IMR-90 (cell line): ENCODE measurements at regions not wholly inside any gene's neighbourhood (a gene's known extent, or its start where the extent isn't known, plus 50 kb on each side); places are given as distances from the start of the nearest gene placed in this dataset.

Source experiments
- ATAC-seq: fragments of 200-7000 bp; cut with Tn5 transposase; 2 replicates; pipeline ENCODE4 v1.9.1; 2020; ENCODE audit warnings: low read depth, mild to moderate bottlenecking, moderate library complexity
- BruUV-seq: library from RNA; stranded (reverse); fragments of 400-500 nt; replicated peaks from 2 replicates; lab custom pipeline; 2021; lab: Mats Ljungman, UMichigan
- CTCF ChIA-PET: fragments of 300-600 bp; formaldehyde crosslinking; extraction: SDS; loops from one replicate; lab custom pipeline; 2021; ENCODE audit warnings: antibody characterized with exemption; lab: Yijun Ruan, JAX
- POLR2A ChIA-PET: fragments of 300-600 bp; sonication (Branson Sonifier 250); formaldehyde crosslinking; loops from one replicate; lab custom pipeline; 2022; ENCODE audit warnings: antibody characterized with exemption; ENCODE audit not compliant: unreplicated experiment; lab: Charles Lee
- DNase-seq: peaks from one replicate; pipeline ENCODE4 v3.0.0; 2013
- H2AFZ ChIP-seq: replicated peaks from 2 replicates; pipeline ENCODE3; 2013; ENCODE audit warnings: low read length, mild to moderate bottlenecking; ENCODE audit not compliant: poor library complexity
- H2AK5ac ChIP-seq: 2 replicates; pipeline ENCODE4 v1.6.1; 2013; ENCODE audit warnings: low read depth, low read length, inconsistent platforms
- H2AK9ac ChIP-seq: replicated peaks from 2 replicates; pipeline ENCODE3; 2013; ENCODE audit warnings: mild to moderate bottlenecking, low read depth, low read length, moderate library complexity; ENCODE audit not compliant: poor library complexity
- H2BK120ac ChIP-seq: 2 replicates; pipeline ENCODE4 v1.6.1; 2013; ENCODE audit warnings: low read depth, low read length, inconsistent platforms
- H2BK15ac ChIP-seq: 3 replicates; pipeline ENCODE4 v1.6.1; 2013; ENCODE audit warnings: low read depth, low read length, inconsistent platforms
- H2BK20ac ChIP-seq: 2 replicates; pipeline ENCODE4 v1.6.1; 2013; ENCODE audit warnings: low read depth, mild to moderate bottlenecking, inconsistent platforms, low read length, moderate library complexity
- H2BK5ac ChIP-seq: 2 replicates; pipeline ENCODE4 v1.6.1; 2013; ENCODE audit warnings: mild to moderate bottlenecking, low read depth, low read length, inconsistent platforms; ENCODE audit not compliant: poor library complexity, severe bottlenecking
- H3K14ac ChIP-seq: replicated peaks from 2 replicates; pipeline ENCODE4 v1.6.1; 2013; ENCODE audit warnings: low read depth, low read length, inconsistent platforms
- H3K18ac ChIP-seq: 2 replicates; pipeline ENCODE4 v1.6.1; 2013; ENCODE audit warnings: low read depth, low read length, control low read depth
- H3K23ac ChIP-seq: 2 replicates; pipeline ENCODE4 v1.6.1; 2013; ENCODE audit warnings: low read depth, low read length, inconsistent platforms
- H3K27ac ChIP-seq: 2 replicates; pipeline ENCODE4 v1.5.1; 2013; ENCODE audit warnings: mild to moderate bottlenecking, control low read depth, low read length; ENCODE audit not compliant: insufficient read depth
- H3K27me3 ChIP-seq: 2 replicates; pipeline ENCODE4 v1.6.1; 2013; ENCODE audit warnings: low read length; ENCODE audit not compliant: control insufficient read depth, insufficient read depth
- H3K36me3 ChIP-seq: 2 replicates; pipeline ENCODE4 v1.6.1; 2013; ENCODE audit warnings: low read length, mixed read lengths; ENCODE audit not compliant: control insufficient read depth, insufficient read depth
- H3K4ac ChIP-seq: 2 replicates; pipeline ENCODE4 v1.6.1; 2013; ENCODE audit warnings: low read depth, low read length, inconsistent platforms
- H3K4me1 ChIP-seq: 2 replicates; pipeline ENCODE4 v1.6.1; 2013; ENCODE audit warnings: low read length, mixed read lengths; ENCODE audit not compliant: control insufficient read depth, insufficient read depth
- H3K4me2 ChIP-seq: 2 replicates; pipeline ENCODE4 v1.6.1; 2013; ENCODE audit warnings: low read depth, mild to moderate bottlenecking, control low read depth, low read length, moderate library complexity
- H3K4me3 ChIP-seq: 2 replicates; pipeline ENCODE4 v1.5.1; 2013; ENCODE audit warnings: low read depth, mild to moderate bottlenecking, control low read depth, low read length, moderate library complexity; ENCODE audit not compliant: insufficient read depth
- H3K56ac ChIP-seq: 2 replicates; pipeline ENCODE4 v1.6.1; 2013; ENCODE audit warnings: low read length, inconsistent platforms; ENCODE audit not compliant: insufficient read depth; ENCODE audit errors: extremely low read depth
- H3K79me1 ChIP-seq, 2 experiments: 2 replicates each; pipeline ENCODE4 v1.6.1; 2013; ENCODE audit warnings: low read length in 2 of 2, inconsistent platforms in 1 of 2, low read depth in 1 of 2
- H3K9ac ChIP-seq: 2 replicates; pipeline ENCODE4 v1.6.1; 2013; ENCODE audit warnings: low read depth, low read length, control low read depth
- H3K9me1 ChIP-seq: 2 replicates; pipeline ENCODE4 v1.6.1; 2013; ENCODE audit warnings: low read length, inconsistent platforms; ENCODE audit not compliant: insufficient read depth
- H3K9me3 ChIP-seq: 2 replicates; pipeline ENCODE4 v1.6.1; 2013; ENCODE audit warnings: low read length; ENCODE audit not compliant: control insufficient read depth, insufficient read depth
- H4K20me1 ChIP-seq: 2 replicates; pipeline ENCODE4 v1.6.1; 2013; ENCODE audit warnings: low read length, inconsistent platforms; ENCODE audit not compliant: insufficient read depth
- H4K5ac ChIP-seq: 2 replicates; pipeline ENCODE4 v1.6.1; 2013; ENCODE audit warnings: mild to moderate bottlenecking, low read depth, low read length, control low read depth
- H4K8ac ChIP-seq, 2 experiments: 2 replicates each; pipeline ENCODE4 v1.6.1; 2013; ENCODE audit warnings: low read depth in 2 of 2, low read length in 2 of 2, control low read depth in 1 of 2, inconsistent platforms in 1 of 2
- H4K91ac ChIP-seq: 2 replicates; pipeline ENCODE4 v1.6.1; 2013; ENCODE audit warnings: low read depth, low read length, inconsistent platforms; ENCODE audit not compliant: insufficient read depth
- CEBPB ChIP-seq: IDR thresholded peaks from 2 replicates; pipeline ENCODE4 v1.6.1; 2012; ENCODE audit warnings: low read depth, low read length, improper control_type of control experiment
- WGBS, 2 experiments: methylation state at CpG; one replicate each; pipeline versions ENCODE4 v1.1.5 to v1.1.7; 2013; ENCODE audit warnings: missing lambda C conversion rate in 2 of 2; ENCODE audit not compliant: insufficient read length in 1 of 2; ENCODE audit errors: extremely low coverage in 2 of 2; 5-methylcytosine and 5-hydroxymethylcytosine counted together
- dilution Hi-C: fragments of 300-500 bp; cut with HindIII; formaldehyde crosslinking; loops from one replicate; pipeline ENCODE4 v1.14.3; 2018; ENCODE audit warnings: low sequenced_read_pairs; ENCODE audit not compliant: unreplicated experiment
- in situ Hi-C: fragments of 300-500 bp; cut with MboI; formaldehyde crosslinking; loops from 3 replicates; pipeline ENCODE4 v1.14.3; 2019; ENCODE audit warnings: low sequenced_read_pairs, inconsistent platforms, mixed read lengths
- intact Hi-C: fragments of 100-400 bp; cut with micrococcal nuclease; formaldehyde crosslinking; loops from 2 replicates; pipeline ENCODE4 v1.10.0; 2022

GRCh38 chr4:185945252-185945651 is 123.7 kb upstream of the TLR3 start:
- in situ Hi-C loops = no loop called here
- CTCF ChIA-PET = no interaction called here

More at GRCh38 chr4:185945252-185945651, 123.7 kb upstream of the TLR3 start:
- Histone ChIP-seq H2BK5ac (no peak overlapping the region), H3K36me3 (no peaks in the 10 kb centered on the region), H3K27me3 (peaks cover under 1% of the 10 kb centered on the region), H2AK9ac (no peak overlapping the region), H4K8ac (no peak overlapping the region), H3K23ac (no peak overlapping the region), H2AK5ac (no peak overlapping the region), H3K14ac (no peak overlapping the region), H4K5ac (no peak overlapping the region), H4K20me1 (no peaks in the 10 kb centered on the region), H3K4ac (no peak overlapping the region), H3K18ac (no peak overlapping the region), H2BK120ac (no peak overlapping the region), H3K79me1 (no peaks in the 10 kb centered on the region), H2AFZ (no peak overlapping the region), H3K9me1 (no peaks in the 10 kb centered on the region), H2BK15ac (no peak overlapping the region), H3K27ac (no peak overlapping the region), H3K56ac (no peak overlapping the region), H3K4me3 (no peak overlapping the region), H2BK20ac (no peak overlapping the region), H4K91ac (no peak overlapping the region), H3K4me1 (no peaks in the 10 kb centered on the region), H3K9me3 (no peaks in the 10 kb centered on the region), H3K9ac (no peak overlapping the region), H3K4me2 (no peak overlapping the region)
- DNase-seq = no peak
- dilution Hi-C loops (no loop called here), intact Hi-C loops (no loop called here)
- TF ChIP-seq CEBPB = no peak
- POLR2A ChIA-PET = no interaction called here
- no CpG with 5 or more reads among the region's 1 CpG for WGBS, 2 experiments
- no TSS peak for BruUV-seq
- no peak for ATAC-seq
